Activated CD8-positive, alpha-beta memory T cell treated with anti-CD3 and anti-CD28 coated beads for 48 hours (primary cell): ENCODE measurements at regions not wholly inside any gene's neighbourhood (a gene's known extent, or its start where the extent isn't known, plus 50 kb on each side); places are given as distances from the start of the nearest gene placed in this dataset.

ENCODE experiments used
- DNase-seq, 3 experiments: peaks; one replicate each; pipeline ENCODE4 v3.0.0-alpha.2; 2020; ENCODE audit warnings: low read depth in 2 of 3, low spot score in 2 of 3

DNA sequence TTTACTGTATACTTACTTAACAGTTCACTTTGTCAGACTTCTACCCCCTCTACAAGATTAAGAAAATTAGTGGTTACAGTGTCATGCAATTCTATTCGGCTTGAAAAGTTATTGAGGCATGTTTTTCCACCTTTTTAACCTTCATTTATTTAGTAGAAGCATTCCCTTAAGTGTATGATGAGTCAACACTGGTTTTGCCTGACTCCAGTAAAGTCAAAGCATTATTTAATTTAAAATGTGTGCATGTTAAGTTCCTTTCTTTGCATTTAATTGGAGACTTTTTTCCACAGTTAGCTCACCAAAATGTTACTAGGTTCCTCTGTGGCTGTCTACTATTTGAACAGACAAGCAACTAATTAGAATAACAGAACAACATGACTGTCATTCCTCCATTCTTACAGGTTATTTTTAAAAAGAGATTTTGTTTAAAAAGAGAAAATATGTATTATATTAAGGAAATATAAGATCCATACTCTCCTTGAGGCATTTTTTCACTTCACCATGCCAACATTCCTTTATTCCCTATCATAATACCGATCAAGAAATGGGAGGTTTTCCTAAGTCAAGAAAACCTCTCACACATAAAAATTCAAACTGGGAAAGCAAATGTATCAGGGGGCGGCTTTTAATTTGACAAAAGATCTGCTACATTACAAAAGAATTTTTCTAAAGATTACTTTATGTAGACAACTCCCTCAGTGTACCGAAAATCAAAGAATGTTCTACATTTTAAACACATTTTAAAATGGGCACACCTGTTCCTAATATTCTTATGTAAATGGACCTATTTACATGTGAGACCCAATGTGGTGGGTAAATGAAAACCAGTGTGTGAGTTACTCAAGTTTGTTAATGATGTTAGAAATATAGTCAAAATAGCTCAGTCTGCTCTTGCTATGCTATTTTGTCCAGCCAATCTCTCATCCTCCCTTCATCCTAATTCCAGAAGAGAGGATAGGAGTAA, 361.2 kb downstream of the UTRN start:
- DNase-seq = no peak

DNA sequence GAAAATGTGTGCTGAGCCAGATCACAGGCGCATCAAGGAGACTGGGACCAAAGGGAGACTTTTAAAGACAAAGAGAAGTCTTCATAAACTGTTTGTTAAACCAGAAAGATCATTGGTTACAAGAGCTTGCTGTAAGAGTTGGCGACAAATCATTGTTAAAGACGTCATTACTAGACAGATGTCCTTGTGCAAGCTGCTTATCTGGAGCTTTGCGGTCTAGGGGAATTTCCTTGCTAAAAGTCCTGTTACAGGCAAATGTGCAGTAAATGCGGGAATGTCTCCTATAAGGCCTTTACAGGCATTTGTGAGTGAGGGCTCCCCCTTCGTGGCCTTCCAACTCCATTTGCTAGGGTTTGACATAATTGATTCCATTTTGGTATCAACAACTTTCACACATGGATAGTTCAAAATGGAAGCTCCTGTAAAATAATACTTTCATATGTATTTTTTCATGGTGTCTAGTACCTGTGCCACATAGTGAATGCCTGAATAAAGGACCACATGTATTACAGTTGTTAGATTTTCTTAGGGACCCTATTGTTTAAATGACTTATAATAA, 362.4 kb downstream of the UTRN start:
- no peak for DNase-seq

DNA sequence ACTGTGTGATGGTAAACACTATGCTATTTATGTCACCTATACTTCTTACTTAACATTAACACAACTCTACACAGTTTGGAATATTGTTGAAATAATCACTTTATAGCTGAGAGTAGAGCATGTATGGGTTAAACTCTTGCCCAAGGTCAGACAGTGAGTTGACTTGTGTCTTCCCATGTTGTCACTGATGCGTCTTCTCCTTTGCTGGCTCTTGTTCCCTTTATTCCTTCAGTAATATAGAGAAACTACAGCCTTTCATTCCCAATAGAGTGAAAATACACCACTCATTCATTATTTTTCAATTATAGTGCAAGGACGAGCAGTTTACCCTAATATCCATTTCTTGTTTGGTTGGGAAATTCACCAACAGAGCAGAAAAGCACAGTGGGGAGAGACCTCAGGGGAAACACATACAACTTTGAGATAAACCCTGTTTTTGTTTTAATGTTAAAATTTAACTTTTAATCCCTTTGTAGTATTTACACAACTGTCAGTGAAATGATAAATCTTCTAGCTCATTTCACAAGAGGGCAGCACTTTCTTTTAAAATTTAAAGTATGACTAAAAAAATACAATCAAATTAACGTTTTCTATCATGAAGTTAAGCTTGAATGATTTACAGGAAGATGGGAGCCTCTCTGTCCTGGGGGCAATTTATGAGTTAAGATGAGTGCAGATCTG, 363.0 kb downstream of the UTRN start:
- DNase-seq = no peak

GRCh38 chr6:144649085-144649484, 363.9 kb downstream of the UTRN start:
- no peak for DNase-seq

GRCh38 chr6:144651234-144651633, 366.1 kb downstream of the UTRN start:
- no peak for DNase-seq

DNA sequence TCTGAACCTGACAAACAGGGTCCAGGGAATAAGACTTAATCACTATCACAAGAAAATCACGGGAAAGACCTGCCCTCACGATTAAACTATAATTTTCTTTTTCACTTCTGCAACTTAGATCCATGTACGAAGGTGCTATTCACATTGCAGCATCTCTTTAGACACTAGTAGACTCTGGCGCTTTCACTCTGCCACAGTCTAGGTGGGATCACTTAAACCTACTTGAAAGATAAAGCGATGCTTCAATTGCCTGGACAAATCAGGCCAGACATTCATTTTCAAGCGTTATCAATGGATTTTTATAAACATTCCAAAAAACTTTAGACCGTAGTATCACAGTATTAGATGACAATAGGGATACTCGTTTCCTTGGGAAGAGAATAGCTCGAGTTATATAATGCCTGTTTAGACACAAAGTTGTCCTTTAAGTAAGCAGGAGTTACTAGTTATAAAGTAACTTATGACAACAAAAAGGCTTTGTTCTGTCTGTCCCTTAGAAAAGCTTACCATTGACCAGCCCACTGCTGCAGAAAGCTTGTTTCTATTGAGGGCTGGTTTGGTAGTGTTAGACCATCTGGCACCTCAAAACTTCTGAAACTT, 367.3 kb downstream of the UTRN start:
- no peak for DNase-seq

DNA sequence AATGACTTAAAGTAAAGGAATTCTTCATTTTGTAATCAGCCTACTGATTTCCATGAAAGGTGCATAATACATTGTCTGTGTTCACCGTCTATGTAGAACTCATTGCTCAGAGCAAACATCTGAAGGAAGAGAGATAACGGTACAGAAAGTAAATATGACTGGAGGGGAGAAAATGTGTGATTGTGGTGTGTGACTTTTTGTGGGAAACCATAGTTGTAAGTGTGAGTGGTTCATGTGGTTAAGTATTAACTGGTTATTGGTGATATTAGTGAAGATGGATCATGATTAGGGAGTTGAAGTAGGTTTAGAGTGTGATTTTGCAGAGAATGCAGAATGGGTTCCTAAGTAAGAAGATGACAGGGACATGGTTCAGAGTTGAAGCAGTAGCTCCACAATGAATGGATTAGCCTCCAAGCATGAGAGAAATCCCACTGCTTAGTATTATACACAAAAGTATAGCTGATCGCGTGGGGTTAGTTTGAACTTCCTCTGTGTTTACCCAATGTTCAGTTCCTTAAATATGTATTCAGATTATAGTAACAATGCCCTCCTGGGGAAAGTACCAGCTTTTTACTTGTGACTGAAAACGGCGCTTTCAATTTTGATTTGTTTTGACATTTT, 368.9 kb downstream of the UTRN start:
- DNase-seq = no peak

DNA sequence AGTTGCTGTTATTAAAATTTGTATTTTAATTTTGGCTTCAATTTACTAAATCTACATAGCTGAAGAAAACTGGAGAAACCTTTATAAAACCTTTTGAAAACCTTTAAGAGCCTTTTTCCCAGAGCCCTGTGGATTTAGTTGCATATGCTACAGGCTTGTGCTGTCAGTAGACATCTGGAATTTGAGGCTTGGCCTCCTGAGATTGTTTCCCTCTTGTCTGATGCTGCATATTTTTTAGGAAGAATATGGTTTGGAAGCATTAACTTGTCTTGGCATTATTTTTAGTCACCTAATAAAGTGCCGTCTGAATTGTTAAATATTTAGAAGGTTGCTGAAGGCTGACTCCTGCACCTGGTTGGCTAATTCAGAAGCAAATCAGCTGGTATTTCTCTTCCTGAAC, 369.4 kb downstream of the UTRN start:
- no peak for DNase-seq

DNA sequence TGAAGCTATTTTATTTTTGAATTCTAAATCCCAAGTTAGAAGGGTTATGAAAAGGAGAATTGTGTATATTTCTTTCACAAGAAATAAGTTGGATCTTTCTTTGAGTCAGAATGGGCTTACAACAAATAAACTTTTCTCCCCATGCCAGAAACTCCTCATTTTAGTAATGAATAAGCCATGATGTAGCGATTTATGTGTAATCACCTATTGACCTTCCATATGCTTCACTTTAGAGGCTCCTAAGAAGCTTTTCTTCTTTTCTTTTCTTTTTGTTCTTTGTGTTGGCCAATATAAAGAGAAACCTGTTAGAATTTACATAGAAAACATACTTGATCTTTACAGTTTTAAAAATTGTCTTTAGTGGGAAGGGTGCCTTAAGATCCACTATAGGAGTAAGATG, 370.2 kb downstream of the UTRN start:
- no peak for DNase-seq

DNA sequence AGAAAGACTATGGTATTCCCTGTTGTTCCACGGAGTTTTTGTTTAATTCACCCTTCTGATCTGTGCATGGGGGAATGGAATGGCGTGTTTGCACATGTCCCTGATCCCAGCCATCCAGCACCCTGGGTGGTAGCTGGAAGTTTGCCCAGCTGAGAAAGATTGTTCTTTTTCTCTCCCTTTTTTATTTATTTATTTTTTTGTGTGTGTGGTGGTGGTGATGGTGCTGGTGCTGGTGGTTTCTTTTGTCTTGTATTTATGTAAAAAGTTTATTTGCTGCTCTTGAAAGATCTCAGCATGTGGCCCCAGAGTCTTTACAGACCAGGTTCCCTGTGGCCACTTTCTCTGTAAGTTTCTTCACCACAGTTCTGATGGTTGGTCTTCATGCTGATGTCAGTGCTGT, 372.6 kb downstream of the UTRN start:
- DNase-seq = no peak

GRCh38 chr6:144659202-144660182, 374.4 kb downstream of the UTRN start:
- DNase-seq = no peak

GRCh38 chr6:144660561-144661115, 375.5 kb downstream of the UTRN start:
- DNase-seq = no peak

DNA sequence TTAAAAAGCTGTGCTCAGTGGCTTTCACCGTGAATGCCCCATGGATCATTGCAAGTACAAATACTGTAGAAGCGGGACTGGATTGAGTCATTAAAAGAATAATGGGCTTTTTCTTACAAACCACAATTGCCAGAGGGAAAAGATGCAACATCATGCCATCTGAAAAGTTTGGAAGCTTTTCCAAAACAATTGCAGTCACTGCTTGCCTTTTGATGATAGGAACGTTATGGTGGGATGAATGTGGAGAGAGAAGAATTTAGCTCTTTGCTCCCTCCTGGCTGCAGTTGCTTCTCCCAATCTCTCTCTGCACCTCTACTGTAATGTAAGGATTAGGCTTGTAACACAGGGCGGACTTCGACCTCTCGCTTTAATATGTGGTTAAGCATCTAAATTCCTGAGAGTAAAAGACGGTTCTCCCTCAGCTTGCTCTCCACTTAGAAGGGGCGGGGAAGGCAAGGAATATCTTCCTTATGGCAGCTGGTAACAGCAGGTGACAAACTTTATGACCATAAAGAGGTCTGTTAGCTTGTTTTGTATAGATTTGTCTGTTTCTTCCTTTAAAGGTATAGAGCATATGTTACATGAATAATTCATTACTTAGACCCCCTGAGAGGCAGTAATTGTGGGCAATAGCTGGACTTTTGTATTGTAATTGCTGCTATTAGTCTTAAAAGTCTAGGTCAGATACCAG, 376.1 kb downstream of the UTRN start:
- DNase-seq = no peak

- no peak for DNase-seq
Observed at GRCh38 chr6:144662812-144663365, 377.8 kb downstream of the UTRN start.

GRCh38 chr6:144664281-144664680, 379.1 kb downstream of the UTRN start:
- DNase-seq = no peak

GRCh38 chr6:144664947-144665346, 379.8 kb downstream of the UTRN start:
- DNase-seq = no peak

GRCh38 chr6:144665932-144666450, 380.9 kb downstream of the UTRN start:
- no peak for DNase-seq

- no peak for DNase-seq
Observed at GRCh38 chr6:144666781-144667180, 381.6 kb downstream of the UTRN start.
